GM23338 (cell line): ENCODE measurements at regions not wholly inside any gene's neighbourhood (a gene's known extent, or its start where the extent isn't known, plus 50 kb on each side); places are given as distances from the start of the nearest gene placed in this dataset.

Source experiments
- ATAC-seq: fragments of 200-7000 bp; cut with Tn5 transposase; 3 replicates; pipeline ENCODE4 v1.9.1; 2020
- DNase-seq: peaks from one replicate; pipeline ENCODE4 v3.0.0-alpha.2; 2015; ENCODE audit warnings: low spot score
- H2AFZ ChIP-seq: fragments of 200-600 bp; sonication (generic); 2 replicates; pipeline ENCODE4 v1.8.0; 2016; ENCODE audit warnings: antibody characterized with exemption, mild to moderate bottlenecking, moderate library complexity
- H3F3A ChIP-seq: fragments of 200-600 bp; sonication (generic); replicated peaks from 2 replicates; pipeline ENCODE4 v1.8.0; 2017; ENCODE audit warnings: antibody characterized with exemption, mixed run types, low read depth
- H3K27ac ChIP-seq: fragments of 200-600 bp; sonication (generic); 2 replicates; pipeline ENCODE4 v1.6.1; 2016; ENCODE audit warnings: low read depth
- H3K27me3 ChIP-seq: fragments of 200-600 bp; sonication (generic); 2 replicates; pipeline ENCODE4 v1.8.0; 2016; ENCODE audit warnings: mild to moderate bottlenecking, mixed run types, moderate library complexity; ENCODE audit not compliant: insufficient read depth
- H3K36me3 ChIP-seq: fragments of 200-600 bp; sonication (generic); 2 replicates; pipeline ENCODE4 v1.8.0; 2016; ENCODE audit warnings: mild to moderate bottlenecking; ENCODE audit not compliant: insufficient read depth
- H3K4me1 ChIP-seq: fragments of 200-600 bp; sonication (generic); 2 replicates; pipeline ENCODE4 v1.8.0; 2016; ENCODE audit warnings: mild to moderate bottlenecking, moderate library complexity; ENCODE audit not compliant: insufficient read depth
- H3K4me2 ChIP-seq: fragments of 200-600 bp; sonication (generic); 2 replicates; pipeline ENCODE4 v1.7.1; 2017; ENCODE audit warnings: mixed run types
- H3K4me3 ChIP-seq: fragments of 200-600 bp; sonication (generic); 2 replicates; pipeline ENCODE4 v1.6.1; 2016; ENCODE audit warnings: mixed run types
- H3K79me2 ChIP-seq: fragments of 200-600 bp; sonication (generic); replicated peaks from 2 replicates; pipeline ENCODE4 v1.8.0; 2017; ENCODE audit warnings: mild to moderate bottlenecking; ENCODE audit not compliant: insufficient read depth
- H3K9me2 ChIP-seq: fragments of 200-600 bp; sonication (generic); 2 replicates; pipeline ENCODE4 v1.8.0; 2017; ENCODE audit not compliant: insufficient read depth
- H4K20me1 ChIP-seq: fragments of 200-600 bp; sonication (generic); replicated peaks from 2 replicates; pipeline ENCODE4 v1.8.0; 2017; ENCODE audit warnings: mild to moderate bottlenecking; ENCODE audit not compliant: insufficient read depth
- H3K27ac Mint-ChIP-seq: 2 replicates; pipeline ENCODE4 v1.8.0; 2020; ENCODE audit warnings: inconsistent platforms, mild to moderate bottlenecking, moderate library complexity, mixed read lengths
- H3K27me3 Mint-ChIP-seq: 3 replicates; pipeline ENCODE4 v1.8.0; 2022; ENCODE audit warnings: low read depth, mild to moderate bottlenecking, moderate library complexity, mixed read lengths, inconsistent platforms; ENCODE audit not compliant: insufficient read depth, poor library complexity
- H3K36me3 Mint-ChIP-seq: 3 replicates; pipeline ENCODE4 v1.8.0; 2021; ENCODE audit warnings: low read depth, mild to moderate bottlenecking, inconsistent platforms, moderate library complexity, mixed read lengths
- H3K4me1 Mint-ChIP-seq: 3 replicates; pipeline ENCODE4 v1.8.0; 2020; ENCODE audit warnings: mild to moderate bottlenecking, inconsistent platforms, mixed read lengths
- H3K4me3 Mint-ChIP-seq: 3 replicates; pipeline ENCODE4 v1.8.0; 2021; ENCODE audit warnings: moderate library complexity, mild to moderate bottlenecking, inconsistent platforms, mixed read lengths
- H3K9me3 Mint-ChIP-seq: 3 replicates; pipeline ENCODE4 v1.8.0; 2020; ENCODE audit warnings: moderate library complexity, mild to moderate bottlenecking, inconsistent platforms, mixed read lengths
- CTCF ChIP-seq, 2 experiments: fragments of 200-600 bp in 1 of 2; sonication (generic) in 1 of 2; conservative IDR thresholded peaks; 2 replicates each; pipeline versions ENCODE4 v1.5.1 to v1.6.1; 2016 to 2017; ENCODE audit warnings: antibody characterized with exemption in 2 of 2, low read depth in 2 of 2, mild to moderate bottlenecking in 2 of 2, moderate library complexity in 1 of 2
- ETS1 ChIP-seq: IDR thresholded peaks from 2 replicates; pipeline ENCODE4 v1.6.1; 2016; ENCODE audit warnings: antibody characterized with exemption
- EZH2phosphoT487 ChIP-seq: fragments of 200-600 bp; sonication (generic); IDR thresholded peaks from one replicate; pipeline ENCODE4 v1.8.1; 2018; ENCODE audit warnings: antibody characterized with exemption; ENCODE audit not compliant: unreplicated experiment
- NANOG ChIP-seq: IDR thresholded peaks from 2 replicates; pipeline ENCODE4 v1.6.1; 2016; ENCODE audit warnings: antibody characterized with exemption, borderline replicate concordance
- POLR2AphosphoS5 ChIP-seq: IDR thresholded peaks from 2 replicates; pipeline ENCODE4 v1.6.1; 2016; ENCODE audit warnings: antibody characterized with exemption, low read depth
- STAT1 ChIP-seq: IDR thresholded peaks from one replicate; pipeline ENCODE4 v1.6.1; 2016; ENCODE audit warnings: antibody characterized with exemption; ENCODE audit not compliant: unreplicated experiment
- ZNF114 ChIP-seq: fragments of 250-450 bp; sonication (Bioruptor Pico); IDR thresholded peaks from 2 replicates; pipeline ENCODE4 v1.5.0; 2020; ENCODE audit warnings: mild to moderate bottlenecking, moderate library complexity
- ZNF331 ChIP-seq: fragments of 250-450 bp; sonication (Bioruptor Pico); IDR thresholded peaks from 2 replicates; pipeline ENCODE4 v1.5.0; 2020; ENCODE audit warnings: low read depth, mild to moderate bottlenecking, moderate library complexity
- ZNF462 ChIP-seq: fragments of 250-450 bp; sonication (Bioruptor Pico); IDR thresholded peaks from 2 replicates; pipeline ENCODE4 v1.5.0; 2020; ENCODE audit warnings: mild to moderate bottlenecking, moderate library complexity

GRCh38 chr18:22625406-22625805, 207.7 kb upstream of the CTAGE1 start:
- no peak for ATAC-seq
- Histone ChIP-seq H3K27me3 (no peaks in the 10 kb centered on the region), H2AFZ (no peak overlapping the region), H3K9me2 (no peaks in the 10 kb centered on the region), H3K36me3 (no peaks in the 10 kb centered on the region), H3F3A (no peaks in the 10 kb centered on the region), H4K20me1 (no peaks in the 10 kb centered on the region), H3K4me1 (no peaks in the 10 kb centered on the region), H3K27ac (no peak overlapping the region), H3K79me2 (no peaks in the 10 kb centered on the region), H3K4me2 (no peak overlapping the region), H3K4me3 (no peak overlapping the region)
- Mint-ChIP-seq H3K9me3 (no peaks in the 10 kb centered on the region), H3K27ac (no peak overlapping the region), H3K4me3 (no peak overlapping the region), H3K4me1 (no peaks in the 10 kb centered on the region), H3K36me3 (no peaks in the 10 kb centered on the region), H3K27me3 (no peaks in the 10 kb centered on the region)
- DNase-seq, result no peak
- TF ChIP-seq ETS1 (no peak), STAT1 (no peak)

- H3K27ac ChIP-seq, result no peak overlapping the region
- H4K20me1 ChIP-seq, result no peaks in the 10 kb centered on the region
- TF ChIP-seq EZH2phosphoT487 (no peak), POLR2AphosphoS5 (no peak), ZNF114 (CRISPR knock-in tag) (no peak), ZNF331 (CRISPR knock-in tag) (no peak), STAT1 (no peak), CTCF (conservative IDR thresholded peaks at IDR 0.05; ENCODE audit: low read depth in 2 of 2) (no peak), NANOG (no peak), ZNF462 (CRISPR knock-in tag) (no peak)
- no peaks in the 10 kb centered on the region for H3K27me3 Mint-ChIP-seq
- no peak overlapping the region for H3K27ac Mint-ChIP-seq
- no peaks in the 10 kb centered on the region for H3K27me3 ChIP-seq
- H2AFZ ChIP-seq, result no peak overlapping the region
- H3F3A ChIP-seq, result no peaks in the 10 kb centered on the region
- H3K9me2 ChIP-seq, result no peaks in the 10 kb centered on the region
- no peak overlapping the region for H3K4me3 ChIP-seq
- H3K36me3 Mint-ChIP-seq, result no peaks in the 10 kb centered on the region
- H3K36me3 ChIP-seq, result no peaks in the 10 kb centered on the region
- DNase-seq (no peak), ATAC-seq (no peak)
- H3K4me1 Mint-ChIP-seq, result no peaks in the 10 kb centered on the region
- no peaks in the 10 kb centered on the region for H3K79me2 ChIP-seq
- no peaks in the 10 kb centered on the region for H3K4me1 ChIP-seq
- no peaks in the 10 kb centered on the region for H3K9me3 Mint-ChIP-seq
- no peak overlapping the region for H3K4me2 ChIP-seq
- no peak overlapping the region for H3K4me3 Mint-ChIP-seq
These were observed 209.1 kb upstream of the CTAGE1 start for GRCh38 chr18:22626771-22627170.
